ENCODE measurements at regions not wholly inside any gene's neighbourhood (a gene's known extent, or its start where the extent isn't known, plus 50 kb on each side); places are given as distances from the start of the nearest gene placed in this dataset.

- DNase-seq (ENCODE audit: extremely low read depth, low read depth), result no peak
- no peak for TF ChIP-seq CTCF (IDR thresholded peaks at IDR 0.05; ENCODE audit: low read depth, low read length)
These were observed 248.0 kb upstream of the TCERG1L start for GRCh38 chr10:131559450-131559911.

DNA sequence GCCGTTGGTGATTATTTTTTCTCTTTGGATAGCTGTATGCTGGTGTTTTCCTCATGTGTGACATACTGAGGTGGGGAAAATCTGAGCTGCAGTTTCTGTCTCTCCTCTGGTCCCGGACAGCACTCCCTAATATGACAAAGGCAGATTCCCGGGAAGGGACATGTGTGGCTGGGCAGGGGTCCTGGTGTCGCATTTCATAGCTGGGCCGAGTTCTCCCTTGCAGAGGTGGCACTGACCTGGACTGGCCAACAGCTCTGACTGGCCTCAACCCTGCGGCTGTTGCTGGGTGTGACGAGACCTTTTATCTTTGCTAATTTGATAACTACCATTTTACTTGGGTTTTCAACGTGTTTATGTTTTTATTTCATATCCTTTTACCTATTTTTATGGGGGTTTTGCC, 248.6 kb upstream of the TCERG1L start:
- no peak for TF ChIP-seq CTCF (IDR thresholded peaks at IDR 0.05; ENCODE audit: low read depth, low read length)
- no peak for DNase-seq (ENCODE audit: extremely low read depth, low read depth)

DNA sequence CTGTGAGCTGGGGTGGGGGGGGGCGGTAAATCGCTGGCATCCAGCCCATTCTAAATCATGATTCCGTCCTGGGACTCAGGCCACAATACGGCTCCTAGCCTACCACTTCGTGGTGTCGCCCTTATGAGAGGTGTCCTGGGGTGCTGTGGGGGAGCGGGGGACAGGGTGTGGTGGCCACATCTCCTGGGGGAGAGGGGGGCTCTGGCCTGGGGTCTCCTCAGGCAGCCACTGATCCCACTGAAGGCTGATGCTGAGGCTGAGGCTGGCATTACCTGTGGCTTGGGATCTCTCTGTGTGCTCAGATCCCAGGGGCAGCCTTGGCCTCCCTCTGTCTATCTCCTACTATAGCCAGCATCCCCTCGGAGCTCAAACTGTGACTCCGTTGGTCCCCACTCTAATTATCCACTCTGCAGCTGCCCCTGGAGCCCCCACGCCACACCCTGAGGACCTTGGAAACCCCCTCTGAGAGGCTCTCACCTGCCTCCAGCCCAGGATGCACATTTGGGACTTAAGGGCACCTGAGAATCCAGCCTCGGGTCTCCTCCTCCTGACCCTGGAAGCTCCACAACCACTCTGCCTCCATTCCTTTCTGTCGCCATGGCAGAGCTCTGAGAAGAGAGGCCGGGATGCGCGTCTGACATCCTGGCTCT, 249.3 kb upstream of the TCERG1L start:
- TF ChIP-seq CTCF (IDR thresholded peaks at IDR 0.05; ENCODE audit: low read depth, low read length), result no peak
- DNase-seq (ENCODE audit: extremely low read depth, low read depth), result no peak

GRCh38 chr10:131561897-131562296, 250.4 kb upstream of the TCERG1L start:
- no peak for TF ChIP-seq CTCF (IDR thresholded peaks at IDR 0.05; ENCODE audit: low read depth, low read length)
- DNase-seq (ENCODE audit: extremely low read depth, low read depth), result no peak

- TF ChIP-seq CTCF (IDR thresholded peaks at IDR 0.05; ENCODE audit: low read depth, low read length), result no peak
- no peak for DNase-seq (ENCODE audit: extremely low read depth, low read depth)
These were observed 251.9 kb upstream of the TCERG1L start for GRCh38 chr10:131563411-131563810.

- DNase-seq (ENCODE audit: extremely low read depth, low read depth), result no peak
- TF ChIP-seq CTCF (IDR thresholded peaks at IDR 0.05; ENCODE audit: low read depth, low read length), result no peak
These were observed 256.0 kb upstream of the TCERG1L start for GRCh38 chr10:131567279-131568162.

- no peak for TF ChIP-seq CTCF (IDR thresholded peaks at IDR 0.05; ENCODE audit: low read depth, low read length)
- DNase-seq (ENCODE audit: extremely low read depth, low read depth), result no peak
These were observed 257.3 kb upstream of the TCERG1L start for GRCh38 chr10:131568866-131569265.
